Activated naive CD8-positive, alpha-beta T cell treated with anti-CD3 and anti-CD28 coated beads, Interleukin-2, amount 50 U/mL, for 24 hours (primary cell): ENCODE measurements at regions not wholly inside any gene's neighbourhood (a gene's known extent, or its start where the extent isn't known, plus 50 kb on each side); places are given as distances from the start of the nearest gene placed in this dataset.

ENCODE experiments used
- ATAC-seq: fragments of 150-1000 bp; cut with Tn5 transposase; one replicate; pipeline ENCODE4 v1.10.0; 2021
- DNase-seq: peaks from one replicate; pipeline ENCODE4 v3.0.0; 2021
- H3K27ac Mint-ChIP-seq: one replicate; pipeline ENCODE4 v1.8.0; 2021; ENCODE audit warnings: mild to moderate bottlenecking, mixed read lengths
- H3K27me3 Mint-ChIP-seq: one replicate; pipeline ENCODE4 v1.8.0; 2021; ENCODE audit warnings: mixed read lengths
- H3K36me3 Mint-ChIP-seq: one replicate; pipeline ENCODE4 v1.8.0; 2021; ENCODE audit warnings: low read depth, mixed read lengths
- H3K4me1 Mint-ChIP-seq: one replicate; pipeline ENCODE4 v1.8.0; 2021; ENCODE audit warnings: mixed read lengths
- H3K4me3 Mint-ChIP-seq: one replicate; pipeline ENCODE4 v1.8.0; 2021; ENCODE audit warnings: mild to moderate bottlenecking, moderate library complexity, mixed read lengths
- H3K9me3 Mint-ChIP-seq: one replicate; pipeline ENCODE4 v1.8.0; 2021; ENCODE audit warnings: mixed read lengths

DNA sequence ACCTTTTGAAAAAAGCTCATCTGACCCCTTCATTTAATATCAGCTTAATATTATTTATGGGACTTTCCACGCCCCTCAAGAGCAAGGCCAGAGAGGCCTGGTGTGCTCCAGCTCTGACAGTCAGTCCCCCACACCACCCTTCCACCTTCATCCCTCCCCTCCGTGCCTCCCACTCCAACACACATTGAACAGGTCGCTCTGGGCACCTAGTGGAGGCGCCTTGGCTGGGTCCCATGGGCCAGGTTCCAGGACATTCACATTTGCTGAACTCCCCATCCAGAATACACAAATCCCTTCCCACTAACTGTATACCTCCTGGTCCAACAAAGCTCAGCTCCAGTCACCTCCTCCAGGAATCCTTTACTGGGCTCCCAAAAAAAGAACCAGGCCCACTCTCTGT is 137.5 kb downstream of the BCOR start:
- ATAC-seq (no peak), DNase-seq (no peak)
- H3K36me3 Mint-ChIP-seq, result no peaks in the 10 kb centered on the region
- no peaks in the 10 kb centered on the region for H3K9me3 Mint-ChIP-seq
- no peak overlapping the region for H3K27ac Mint-ChIP-seq
- H3K4me1 Mint-ChIP-seq, result no peaks in the 10 kb centered on the region
- no peak overlapping the region for H3K4me3 Mint-ChIP-seq
- no peaks in the 10 kb centered on the region for H3K27me3 Mint-ChIP-seq

- ATAC-seq (no peak), DNase-seq (no peak)
- no peaks in the 10 kb centered on the region for H3K9me3 Mint-ChIP-seq
- H3K4me1 Mint-ChIP-seq, result no peaks in the 10 kb centered on the region
- no peaks in the 10 kb centered on the region for H3K27me3 Mint-ChIP-seq
- H3K36me3 Mint-ChIP-seq, result no peaks in the 10 kb centered on the region
- no peak overlapping the region for H3K4me3 Mint-ChIP-seq
- no peak overlapping the region for H3K27ac Mint-ChIP-seq
Observed at GRCh38 chrX:39961441-39961840, 136.3 kb downstream of the BCOR start.

DNA sequence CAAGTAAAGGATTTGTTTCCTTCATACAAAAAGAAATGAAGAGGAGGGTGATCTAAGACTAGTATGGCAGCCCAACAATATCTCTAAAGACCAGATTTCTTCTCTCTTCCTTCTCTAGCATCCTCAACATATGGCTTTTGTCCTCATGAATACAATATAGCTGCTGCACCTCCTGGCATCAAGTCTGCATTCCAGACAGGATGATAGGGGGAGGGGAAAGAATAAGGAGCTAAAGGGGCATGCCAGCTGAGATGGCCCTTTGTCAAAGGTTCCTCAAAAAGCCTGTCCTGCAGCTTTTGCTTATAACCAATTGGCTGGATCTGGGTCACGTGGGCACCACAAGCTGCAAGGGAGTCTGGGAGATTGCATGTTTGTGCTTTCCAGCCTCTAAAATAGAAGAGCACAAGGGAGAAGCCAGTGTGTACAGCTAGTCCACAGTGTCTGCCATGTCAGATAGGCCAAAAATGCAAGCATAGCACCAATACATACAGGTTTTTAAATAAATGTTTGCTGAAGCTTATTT is 132.6 kb downstream of the BCOR start:
- Mint-ChIP-seq H3K9me3 (no peaks in the 10 kb centered on the region), H3K36me3 (no peaks in the 10 kb centered on the region), H3K4me1 (peaks cover 4% of the 10 kb centered on the region), H3K4me3 (no peak overlapping the region), H3K27ac (no peak overlapping the region), H3K27me3 (no peaks in the 10 kb centered on the region)
- ATAC-seq (no peak), DNase-seq (no peak)

- H3K4me3 Mint-ChIP-seq, result no peak overlapping the region
- H3K27me3 Mint-ChIP-seq, result no peaks in the 10 kb centered on the region
- ATAC-seq (no peak), DNase-seq (no peak)
- H3K27ac Mint-ChIP-seq, result peak overlapping the region; percentile 31
- no peaks in the 10 kb centered on the region for H3K36me3 Mint-ChIP-seq
- peaks cover 6% of the 10 kb centered on the region for H3K9me3 Mint-ChIP-seq
- H3K4me1 Mint-ChIP-seq, result peaks cover 4% of the 10 kb centered on the region
Observed at GRCh38 chrX:39966176-39966575, 131.6 kb downstream of the BCOR start.

DNA sequence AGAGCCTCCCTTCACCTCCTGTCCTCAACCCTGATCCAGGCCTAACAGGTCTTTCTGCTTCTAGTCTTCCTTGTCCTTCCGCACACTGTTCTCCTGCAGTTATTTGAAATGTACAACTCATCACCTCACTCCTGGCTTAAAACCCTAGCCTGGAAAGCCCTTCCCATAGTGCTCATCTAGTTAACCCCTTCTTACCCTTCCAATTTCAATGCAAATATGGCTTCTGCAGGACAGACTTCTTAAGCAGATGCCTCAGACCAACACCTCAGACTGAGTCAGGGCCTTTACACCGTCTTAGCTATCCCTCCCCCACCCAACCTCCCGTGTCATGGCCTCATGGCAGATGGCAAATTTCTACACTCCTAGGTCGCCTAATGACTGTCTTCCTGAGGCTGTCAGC is 130.4 kb downstream of the BCOR start:
- Mint-ChIP-seq H3K36me3 (no peaks in the 10 kb centered on the region), H3K4me1 (peaks cover 4% of the 10 kb centered on the region)

DNA sequence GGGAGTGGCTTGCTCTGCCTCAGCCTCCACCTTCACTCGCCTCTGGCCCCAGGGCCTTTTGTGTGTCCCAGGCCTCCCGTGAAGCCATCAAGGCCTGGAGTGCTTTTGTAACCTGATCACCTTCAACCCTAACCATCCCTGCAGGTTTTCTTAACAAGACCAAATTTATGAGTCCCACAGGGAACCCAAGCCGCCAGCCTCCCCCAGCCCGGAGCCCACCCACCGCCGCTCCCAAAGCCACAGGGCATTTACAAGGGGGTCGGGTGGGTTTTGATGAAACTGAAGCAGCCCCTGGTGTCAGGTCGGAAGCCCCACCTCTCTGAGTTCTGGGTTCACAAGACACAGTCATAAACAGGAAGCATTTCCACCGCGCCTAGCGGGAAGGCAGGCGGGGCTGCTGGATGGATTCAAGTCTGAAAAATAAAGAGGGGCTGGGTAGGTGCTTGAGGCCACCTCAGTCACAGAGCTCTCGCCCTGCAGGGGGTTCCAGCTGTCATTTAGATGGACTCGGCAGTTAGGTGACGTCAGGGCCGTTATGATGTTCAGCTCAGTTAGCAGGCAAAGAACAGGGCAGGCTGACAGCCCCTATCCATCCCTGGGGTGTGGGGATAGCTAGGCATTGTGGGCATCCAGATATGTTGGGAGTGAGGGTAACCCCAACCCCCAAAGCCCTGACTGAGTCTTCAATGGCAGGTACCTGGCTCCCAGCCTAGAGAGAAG is 128.5 kb downstream of the BCOR start:
- Mint-ChIP-seq H3K9me3 (peaks cover 8% of the 10 kb centered on the region), H3K36me3 (no peaks in the 10 kb centered on the region), H3K27ac (no peak overlapping the region), H3K4me1 (peaks cover 4% of the 10 kb centered on the region), H3K27me3 (no peaks in the 10 kb centered on the region), H3K4me3 (no peak overlapping the region)
- ATAC-seq (no peak), DNase-seq (peak; percentile 6)

More for the DNA sequence above, 130.4 kb downstream of the BCOR start:
- no peaks in the 10 kb centered on the region for H3K27me3 Mint-ChIP-seq
- H3K4me3 Mint-ChIP-seq, result no peak overlapping the region
- peak; percentile 36 for ATAC-seq
- no peak for DNase-seq
- peaks cover 8% of the 10 kb centered on the region for H3K9me3 Mint-ChIP-seq
- H3K27ac Mint-ChIP-seq, result no peak overlapping the region

GRCh38 chrX:39969819-39970504 is 127.8 kb downstream of the BCOR start:
- no peaks in the 10 kb centered on the region for H3K36me3 Mint-ChIP-seq
- H3K27me3 Mint-ChIP-seq, result no peaks in the 10 kb centered on the region
- H3K9me3 Mint-ChIP-seq, result peaks cover 8% of the 10 kb centered on the region
- ATAC-seq (no peak), DNase-seq (no peak)
- H3K27ac Mint-ChIP-seq, result no peak overlapping the region
- peaks cover 4% of the 10 kb centered on the region for H3K4me1 Mint-ChIP-seq
- H3K4me3 Mint-ChIP-seq, result no peak overlapping the region

- no peaks in the 10 kb centered on the region for H3K36me3 Mint-ChIP-seq
- H3K4me3 Mint-ChIP-seq, result no peak overlapping the region
- no peak for DNase-seq
- H3K9me3 Mint-ChIP-seq, result peaks cover 8% of the 10 kb centered on the region
- H3K4me1 Mint-ChIP-seq, result peaks cover 4% of the 10 kb centered on the region
- H3K27ac Mint-ChIP-seq, result no peak overlapping the region
- no peaks in the 10 kb centered on the region for H3K27me3 Mint-ChIP-seq
- no peak for ATAC-seq
Observed at GRCh38 chrX:39971760-39972159, 126.0 kb downstream of the BCOR start.

DNA sequence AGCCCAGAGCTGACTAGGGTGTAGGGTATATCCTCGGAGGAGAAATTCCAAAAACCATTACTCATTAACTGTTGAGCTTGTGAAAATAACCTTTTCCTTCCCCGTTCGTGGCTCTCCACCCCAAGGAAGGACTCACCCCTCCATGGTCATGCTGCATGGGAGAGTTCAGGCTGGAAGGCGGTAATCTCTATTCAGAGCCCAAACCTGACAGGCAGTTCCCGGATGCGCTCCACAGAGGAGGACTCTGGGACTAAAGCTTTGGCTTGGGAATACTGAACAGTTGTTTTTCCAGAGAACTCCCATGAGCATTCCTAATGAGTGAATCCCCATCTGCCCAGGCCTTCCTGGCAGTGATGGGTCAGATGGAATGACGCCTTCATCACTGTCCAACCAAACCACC is 125.4 kb downstream of the BCOR start:
- no peak for ATAC-seq
- H3K27me3 Mint-ChIP-seq, result no peaks in the 10 kb centered on the region
- H3K36me3 Mint-ChIP-seq, result no peaks in the 10 kb centered on the region
- no peak overlapping the region for H3K4me3 Mint-ChIP-seq
- peaks cover 4% of the 10 kb centered on the region for H3K4me1 Mint-ChIP-seq
- no peak for DNase-seq
- no peak overlapping the region for H3K27ac Mint-ChIP-seq
- H3K9me3 Mint-ChIP-seq, result peaks cover 8% of the 10 kb centered on the region

DNA sequence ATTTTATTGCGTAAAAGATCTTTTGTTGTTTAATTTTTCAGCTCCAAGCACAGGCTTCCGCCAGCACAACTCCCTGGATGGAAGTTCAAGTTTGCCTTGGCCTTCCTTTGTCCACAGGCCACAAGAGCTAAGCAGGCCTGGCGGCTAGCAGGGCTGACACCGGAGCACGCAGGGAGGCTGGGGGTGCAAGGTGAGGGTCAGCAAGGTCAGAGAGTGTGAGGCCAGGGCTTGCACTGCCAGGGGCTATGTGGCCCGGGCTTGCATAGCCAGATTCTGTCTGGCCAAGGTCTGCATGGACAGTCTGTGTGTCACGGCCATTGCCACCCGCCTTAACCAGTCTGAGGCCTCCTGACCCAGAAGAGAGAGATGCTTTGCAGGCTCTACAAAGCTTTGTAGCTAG is 123.9 kb downstream of the BCOR start:
- Mint-ChIP-seq H3K27me3 (no peaks in the 10 kb centered on the region), H3K36me3 (no peaks in the 10 kb centered on the region), H3K27ac (no peak overlapping the region), H3K9me3 (peaks cover 8% of the 10 kb centered on the region), H3K4me3 (no peak overlapping the region), H3K4me1 (peaks cover 2% of the 10 kb centered on the region)
- DNase-seq (no peak), ATAC-seq (no peak)

DNA sequence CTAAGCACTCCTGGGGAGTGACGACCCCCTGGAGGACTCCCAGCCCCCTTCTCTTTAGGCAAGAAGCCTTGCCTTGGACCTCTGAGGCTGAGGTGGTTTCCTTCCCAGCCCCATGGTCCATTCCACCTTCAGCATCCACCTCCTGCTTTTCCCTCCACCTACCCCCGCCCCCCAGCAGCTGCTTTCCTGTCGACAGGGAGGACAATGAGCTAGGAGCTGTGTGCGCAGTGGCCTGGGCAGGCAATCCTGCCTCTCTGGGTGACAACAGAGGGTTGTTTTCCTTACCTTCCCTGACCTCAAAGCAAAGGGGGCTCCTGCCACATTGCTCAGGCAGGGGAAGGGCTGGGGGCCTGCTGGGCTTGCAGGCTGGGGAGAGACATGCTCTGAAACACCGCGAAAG is 123.5 kb downstream of the BCOR start:
- Mint-ChIP-seq H3K27ac (no peak overlapping the region), H3K4me3 (no peak overlapping the region), H3K4me1 (peaks cover 2% of the 10 kb centered on the region), H3K27me3 (no peaks in the 10 kb centered on the region), H3K9me3 (peaks cover 8% of the 10 kb centered on the region), H3K36me3 (no peaks in the 10 kb centered on the region)
- ATAC-seq (no peak), DNase-seq (no peak)

DNA sequence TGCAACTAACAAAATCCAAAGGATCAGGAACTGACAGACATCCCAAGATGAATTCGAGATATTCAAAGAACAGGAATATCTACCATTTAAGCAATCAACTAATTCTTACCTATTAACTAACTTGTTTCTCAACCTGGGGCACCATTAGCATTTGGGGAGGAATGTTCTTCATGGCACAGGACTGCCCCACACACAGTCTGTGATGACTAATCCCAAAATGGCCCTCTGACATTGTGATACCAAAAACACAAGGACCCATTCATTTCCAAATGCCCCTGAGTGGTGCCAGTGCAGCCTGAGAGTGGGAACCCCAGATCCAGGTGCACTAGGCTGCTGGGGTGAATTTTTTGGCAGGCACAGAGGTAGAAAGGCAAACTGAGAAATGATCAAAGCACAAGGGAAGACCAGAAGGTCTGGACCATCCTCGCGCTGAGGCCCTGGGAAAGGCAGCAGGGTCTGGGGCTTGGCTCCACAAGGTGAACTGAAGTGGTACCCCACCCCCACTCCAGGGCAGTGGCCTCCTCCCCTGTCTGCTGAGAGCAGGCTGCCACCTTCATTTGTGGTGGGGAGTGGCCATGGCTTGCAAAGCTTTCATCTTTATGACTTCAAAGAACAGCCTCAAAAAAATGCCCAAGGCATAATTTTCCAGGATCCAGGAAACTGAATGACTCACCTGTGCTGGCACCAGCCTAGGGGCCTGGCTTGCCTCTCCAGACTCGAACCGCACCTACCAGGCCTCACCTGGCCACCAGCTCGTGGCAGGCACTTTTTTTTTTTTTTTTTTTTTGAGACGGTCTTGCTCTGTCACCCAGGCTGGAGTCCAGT is 122.4 kb downstream of the BCOR start:
- Mint-ChIP-seq H3K4me1 (peaks cover 2% of the 10 kb centered on the region), H3K4me3 (no peak overlapping the region)
- DNase-seq, result no peak

DNA sequence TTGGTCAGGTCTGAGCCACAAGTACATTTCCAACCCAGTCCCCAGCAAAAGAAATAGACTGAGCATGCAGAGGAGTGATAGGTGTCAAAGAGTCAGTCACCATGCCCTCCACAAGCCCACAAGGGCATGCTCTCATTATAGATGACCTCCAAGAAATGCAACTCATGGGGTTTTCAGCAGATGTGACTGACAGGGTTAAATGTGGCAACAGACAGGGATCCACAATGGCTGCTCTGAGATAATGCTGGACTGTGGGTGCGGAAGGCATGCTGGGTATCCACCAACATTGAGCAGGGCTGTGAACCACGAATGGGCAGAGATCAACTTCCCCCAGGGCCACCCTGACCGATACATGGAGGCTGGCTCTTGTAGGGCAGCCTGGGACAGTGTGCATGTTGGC is 115.8 kb downstream of the BCOR start:
- H3K9me3 Mint-ChIP-seq, result no peaks in the 10 kb centered on the region
- ATAC-seq (peak; percentile 46), DNase-seq (no peak)
- no peak overlapping the region for H3K4me3 Mint-ChIP-seq
- no peak overlapping the region for H3K27ac Mint-ChIP-seq
- peaks cover 11% of the 10 kb centered on the region for H3K4me1 Mint-ChIP-seq
- H3K27me3 Mint-ChIP-seq, result no peaks in the 10 kb centered on the region
- H3K36me3 Mint-ChIP-seq, result no peaks in the 10 kb centered on the region

More for the DNA sequence above, 122.4 kb downstream of the BCOR start:
- Mint-ChIP-seq H3K36me3 (no peaks in the 10 kb centered on the region), H3K27ac (no peak overlapping the region), H3K27me3 (no peaks in the 10 kb centered on the region), H3K9me3 (peaks cover 8% of the 10 kb centered on the region)
- ATAC-seq, result no peak

DNA sequence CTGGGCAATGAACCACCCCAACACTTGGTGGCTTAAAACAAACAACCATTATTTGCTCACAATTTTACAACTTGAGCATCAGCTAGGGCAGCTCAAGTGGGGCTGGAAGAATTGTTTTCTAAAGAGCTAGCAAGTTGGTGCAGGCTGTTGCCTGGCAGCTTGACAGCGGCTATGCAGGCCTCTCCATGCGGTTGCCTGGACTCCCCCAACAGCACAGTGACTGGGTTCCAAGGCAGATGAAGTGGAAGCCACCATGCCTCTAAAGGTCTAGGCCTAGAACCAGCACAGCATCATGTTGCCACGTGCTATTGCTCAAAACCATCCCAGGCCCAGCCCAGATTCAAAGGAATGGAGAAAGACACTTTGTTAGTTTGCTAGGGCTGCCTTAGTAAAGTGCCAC is 114.8 kb downstream of the BCOR start:
- Mint-ChIP-seq H3K36me3 (no peaks in the 10 kb centered on the region), H3K27me3 (no peaks in the 10 kb centered on the region), H3K4me1 (peaks cover 11% of the 10 kb centered on the region), H3K9me3 (no peaks in the 10 kb centered on the region), H3K27ac (no peak overlapping the region), H3K4me3 (no peak overlapping the region)
- DNase-seq, result no peak
- no peak for ATAC-seq

DNA sequence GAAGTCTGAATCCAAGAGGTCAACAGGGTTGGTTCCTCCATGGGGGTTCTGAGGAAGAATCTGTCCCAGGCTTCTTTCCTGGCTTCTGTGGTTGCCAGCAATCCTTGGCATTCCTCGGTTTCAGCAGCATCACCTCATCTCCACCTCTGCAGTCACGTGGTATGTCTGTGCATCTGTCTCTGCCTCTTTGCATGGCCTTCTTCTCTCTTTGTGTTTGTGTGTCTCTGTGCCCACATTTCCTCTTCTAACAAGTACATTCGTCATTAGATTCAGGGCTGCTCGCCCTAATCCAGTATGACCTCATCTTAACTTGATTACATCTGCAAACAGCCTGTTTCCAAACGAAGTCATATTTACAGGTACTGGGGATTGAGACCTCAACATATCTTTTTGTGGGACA is 114.0 kb downstream of the BCOR start:
- Mint-ChIP-seq H3K4me1 (peaks cover 9% of the 10 kb centered on the region), H3K4me3 (no peak overlapping the region), H3K27me3 (no peaks in the 10 kb centered on the region), H3K27ac (no peak overlapping the region), H3K36me3 (no peaks in the 10 kb centered on the region), H3K9me3 (no peaks in the 10 kb centered on the region)
- ATAC-seq (no peak), DNase-seq (no peak)
